Activated CD4-positive, alpha-beta T cell treated with anti-CD3 and anti-CD28 coated beads for 48 hours (primary cell): ENCODE measurements at regions not wholly inside any gene's neighbourhood (a gene's known extent, or its start where the extent isn't known, plus 50 kb on each side); places are given as distances from the start of the nearest gene placed in this dataset.
"Not testable (repeated sequence)": the region's sequence is repeated elsewhere in the genome, so short reads cannot be mapped to it uniquely, and the experiment has no call there.

Experiments
- DNase-seq: peaks from one replicate; pipeline ENCODE4 v3.0.0-alpha.2; 2020

- no peak for DNase-seq
These were observed 127.1 kb upstream of the SLC4A4 start for GRCh38 chr4:71211748-71212147.

GRCh38 chr4:71212216-71212615 lies 126.6 kb upstream of the SLC4A4 start:
- DNase-seq = no peak

- no peak for DNase-seq
These were observed 124.2 kb upstream of the SLC4A4 start for GRCh38 chr4:71214578-71214977.

- DNase-seq = no peak
These were observed 122.4 kb upstream of the SLC4A4 start for GRCh38 chr4:71216316-71216959.

- no peak for DNase-seq
These were observed 121.1 kb upstream of the SLC4A4 start for GRCh38 chr4:71217688-71218087.

- DNase-seq = not testable (repeated sequence)
These were observed 118.0 kb upstream of the SLC4A4 start for GRCh38 chr4:71220848-71221247.

GRCh38 chr4:71221510-71222466 lies 117.0 kb upstream of the SLC4A4 start:
- DNase-seq = no peak

GRCh38 chr4:71222661-71223060 lies 116.2 kb upstream of the SLC4A4 start:
- DNase-seq = no peak

GRCh38 chr4:71229477-71230270 lies 109.1 kb upstream of the SLC4A4 start:
- no peak for DNase-seq

GRCh38 chr4:71230271-71231128 lies 108.3 kb upstream of the SLC4A4 start:
- no peak for DNase-seq

- no peak for DNase-seq
These were observed 107.4 kb upstream of the SLC4A4 start for GRCh38 chr4:71231129-71232055.

- no peak for DNase-seq
These were observed 106.8 kb upstream of the SLC4A4 start for GRCh38 chr4:71232056-71232430.

- DNase-seq = no peak
These were observed 106.0 kb upstream of the SLC4A4 start for GRCh38 chr4:71232846-71233245.

GRCh38 chr4:71235311-71236201 lies 103.3 kb upstream of the SLC4A4 start:
- DNase-seq = no peak

GRCh38 chr4:71236226-71236625 lies 102.6 kb upstream of the SLC4A4 start:
- DNase-seq = no peak

GRCh38 chr4:71237641-71238040 lies 101.2 kb upstream of the SLC4A4 start:
- no peak for DNase-seq

- DNase-seq = no peak
These were observed 99.5 kb upstream of the SLC4A4 start for GRCh38 chr4:71239365-71239764.

GRCh38 chr4:71240094-71240493 lies 98.7 kb upstream of the SLC4A4 start:
- DNase-seq = no peak

GRCh38 chr4:71241501-71242288 lies 97.1 kb upstream of the SLC4A4 start:
- no peak for DNase-seq
